Liver (tissue), 3 donors: ENCODE measurements at regions not wholly inside any gene's neighbourhood (a gene's known extent, or its start where the extent isn't known, plus 50 kb on each side); places are given as distances from the start of the nearest gene placed in this dataset.

Source experiments
- GABPA ChIP-seq, 2 donors: IDR thresholded peaks in 1 of 2; conservative IDR thresholded peaks in 1 of 2; 2 replicates each; pipeline ENCODE4 v1.6.1; 2016; ENCODE audit warnings: antibody characterized with exemption in 2 of 2, mild to moderate bottlenecking in 1 of 2, moderate library complexity in 1 of 2
- HNF4G ChIP-seq: IDR thresholded peaks from 2 replicates; pipeline ENCODE4 v1.6.1; 2016; ENCODE audit warnings: antibody characterized with exemption
- JUND ChIP-seq, 2 donors: IDR thresholded peaks; 2 replicates each; pipeline ENCODE4 v1.6.1; 2016; ENCODE audit warnings: antibody characterized with exemption in 2 of 2
- RXRA ChIP-seq, 2 donors: IDR thresholded peaks; 2 replicates each; pipeline ENCODE4 v1.6.1; 2017 to 2018; ENCODE audit warnings: antibody characterized with exemption in 2 of 2, mild to moderate bottlenecking in 1 of 2
- SP1 ChIP-seq: IDR thresholded peaks from 2 replicates; pipeline ENCODE4 v1.6.1; 2018; ENCODE audit warnings: antibody characterized with exemption, mild to moderate bottlenecking
- TAF1 ChIP-seq: conservative IDR thresholded peaks from 2 replicates; pipeline ENCODE4 v1.6.1; 2016; ENCODE audit warnings: antibody characterized with exemption, mild to moderate bottlenecking
- YY1 ChIP-seq: IDR thresholded peaks from 2 replicates; pipeline ENCODE4 v1.6.1; 2016; ENCODE audit warnings: antibody characterized with exemption, mild to moderate bottlenecking
- TF ChIP-seq, protein P1 (sequence below): IDR thresholded peaks from 2 replicates; pipeline ENCODE4 v1.6.1; 2016; ENCODE audit warnings: antibody characterized with exemption, mild to moderate bottlenecking
- TF ChIP-seq, protein P2 (sequence below): IDR thresholded peaks from 2 replicates; pipeline ENCODE4 v1.6.1; 2016; ENCODE audit warnings: antibody characterized with exemption
- TF ChIP-seq, protein P3 (sequence below): fragments of 150-350 bp; IDR thresholded peaks from 2 replicates; pipeline ENCODE4 v1.5.1; 2017; ENCODE audit warnings: improper control_type of control experiment, low read depth, low read length; ENCODE audit not compliant: missing input control
- TF ChIP-seq, protein P4 (sequence below): IDR thresholded peaks from 2 replicates; pipeline ENCODE4 v1.6.1; 2016; ENCODE audit warnings: antibody characterized with exemption
- donor health status: healthy.
- donor health status: healthy.

DNA sequence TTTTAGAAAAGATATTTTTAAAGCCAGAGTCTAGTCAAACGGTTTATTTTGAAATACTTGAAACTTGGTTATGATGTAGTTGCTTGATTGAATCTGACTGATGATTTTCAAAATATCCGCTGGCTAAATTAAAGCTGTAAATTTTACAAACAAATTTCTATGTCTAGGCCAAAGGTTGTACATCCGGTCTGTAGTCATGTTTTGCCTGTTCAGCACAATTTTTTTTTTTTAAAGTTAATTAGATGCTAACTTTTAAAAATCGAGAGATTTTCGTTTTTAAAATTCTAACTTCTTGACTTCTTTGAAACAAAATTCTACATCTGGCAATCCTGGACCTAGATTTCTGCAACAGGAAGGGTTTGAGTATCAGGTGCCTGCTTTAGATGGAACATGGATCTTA, 412.4 kb downstream of the TXNL1 start:
- TF ChIP-seq, protein P1, sequence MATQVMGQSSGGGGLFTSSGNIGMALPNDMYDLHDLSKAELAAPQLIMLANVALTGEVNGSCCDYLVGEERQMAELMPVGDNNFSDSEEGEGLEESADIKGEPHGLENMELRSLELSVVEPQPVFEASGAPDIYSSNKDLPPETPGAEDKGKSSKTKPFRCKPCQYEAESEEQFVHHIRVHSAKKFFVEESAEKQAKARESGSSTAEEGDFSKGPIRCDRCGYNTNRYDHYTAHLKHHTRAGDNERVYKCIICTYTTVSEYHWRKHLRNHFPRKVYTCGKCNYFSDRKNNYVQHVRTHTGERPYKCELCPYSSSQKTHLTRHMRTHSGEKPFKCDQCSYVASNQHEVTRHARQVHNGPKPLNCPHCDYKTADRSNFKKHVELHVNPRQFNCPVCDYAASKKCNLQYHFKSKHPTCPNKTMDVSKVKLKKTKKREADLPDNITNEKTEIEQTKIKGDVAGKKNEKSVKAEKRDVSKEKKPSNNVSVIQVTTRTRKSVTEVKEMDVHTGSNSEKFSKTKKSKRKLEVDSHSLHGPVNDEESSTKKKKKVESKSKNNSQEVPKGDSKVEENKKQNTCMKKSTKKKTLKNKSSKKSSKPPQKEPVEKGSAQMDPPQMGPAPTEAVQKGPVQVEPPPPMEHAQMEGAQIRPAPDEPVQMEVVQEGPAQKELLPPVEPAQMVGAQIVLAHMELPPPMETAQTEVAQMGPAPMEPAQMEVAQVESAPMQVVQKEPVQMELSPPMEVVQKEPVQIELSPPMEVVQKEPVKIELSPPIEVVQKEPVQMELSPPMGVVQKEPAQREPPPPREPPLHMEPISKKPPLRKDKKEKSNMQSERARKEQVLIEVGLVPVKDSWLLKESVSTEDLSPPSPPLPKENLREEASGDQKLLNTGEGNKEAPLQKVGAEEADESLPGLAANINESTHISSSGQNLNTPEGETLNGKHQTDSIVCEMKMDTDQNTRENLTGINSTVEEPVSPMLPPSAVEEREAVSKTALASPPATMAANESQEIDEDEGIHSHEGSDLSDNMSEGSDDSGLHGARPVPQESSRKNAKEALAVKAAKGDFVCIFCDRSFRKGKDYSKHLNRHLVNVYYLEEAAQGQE: no peak
- TF ChIP-seq, protein P2, sequence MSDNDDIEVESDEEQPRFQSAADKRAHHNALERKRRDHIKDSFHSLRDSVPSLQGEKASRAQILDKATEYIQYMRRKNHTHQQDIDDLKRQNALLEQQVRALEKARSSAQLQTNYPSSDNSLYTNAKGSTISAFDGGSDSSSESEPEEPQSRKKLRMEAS: no peak
- TF ChIP-seq SP1 (no peak), YY1 (no peak), JUND (IDR thresholded peaks at IDR 0.05) (no peak), HNF4G (no peak), TAF1 (no peak), RXRA (IDR thresholded peaks at IDR 0.05) (no peak), GABPA (IDR thresholded peaks at IDR 0.05 in 1 of 2, conservative IDR thresholded peaks at IDR 0.05 in 1 of 2) (no peak)
- TF ChIP-seq, protein P3, sequence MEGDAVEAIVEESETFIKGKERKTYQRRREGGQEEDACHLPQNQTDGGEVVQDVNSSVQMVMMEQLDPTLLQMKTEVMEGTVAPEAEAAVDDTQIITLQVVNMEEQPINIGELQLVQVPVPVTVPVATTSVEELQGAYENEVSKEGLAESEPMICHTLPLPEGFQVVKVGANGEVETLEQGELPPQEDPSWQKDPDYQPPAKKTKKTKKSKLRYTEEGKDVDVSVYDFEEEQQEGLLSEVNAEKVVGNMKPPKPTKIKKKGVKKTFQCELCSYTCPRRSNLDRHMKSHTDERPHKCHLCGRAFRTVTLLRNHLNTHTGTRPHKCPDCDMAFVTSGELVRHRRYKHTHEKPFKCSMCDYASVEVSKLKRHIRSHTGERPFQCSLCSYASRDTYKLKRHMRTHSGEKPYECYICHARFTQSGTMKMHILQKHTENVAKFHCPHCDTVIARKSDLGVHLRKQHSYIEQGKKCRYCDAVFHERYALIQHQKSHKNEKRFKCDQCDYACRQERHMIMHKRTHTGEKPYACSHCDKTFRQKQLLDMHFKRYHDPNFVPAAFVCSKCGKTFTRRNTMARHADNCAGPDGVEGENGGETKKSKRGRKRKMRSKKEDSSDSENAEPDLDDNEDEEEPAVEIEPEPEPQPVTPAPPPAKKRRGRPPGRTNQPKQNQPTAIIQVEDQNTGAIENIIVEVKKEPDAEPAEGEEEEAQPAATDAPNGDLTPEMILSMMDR: no peak
- TF ChIP-seq, protein P4, sequence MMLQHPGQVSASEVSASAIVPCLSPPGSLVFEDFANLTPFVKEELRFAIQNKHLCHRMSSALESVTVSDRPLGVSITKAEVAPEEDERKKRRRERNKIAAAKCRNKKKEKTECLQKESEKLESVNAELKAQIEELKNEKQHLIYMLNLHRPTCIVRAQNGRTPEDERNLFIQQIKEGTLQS: no peak
